OCI-LY3 (cell line): ENCODE measurements at regions not wholly inside any gene's neighbourhood (a gene's known extent, or its start where the extent isn't known, plus 50 kb on each side); places are given as distances from the start of the nearest gene placed in this dataset.

Experiments used
- H2AFZ ChIP-seq: fragments of 200-600, 300-600 bp; shearing (Covaris generic); 2 replicates; pipeline ENCODE4 v1.6.0; 2014; ENCODE audit warnings: antibody characterized with exemption, low read depth, low read length
- H3K27ac ChIP-seq: fragments of 200-600, 300-600 bp; sonication (generic); 2 replicates; pipeline ENCODE4 v1.5.1; 2014; ENCODE audit warnings: mild to moderate bottlenecking, low read length, moderate library complexity, mixed read lengths
- H3K27me3 ChIP-seq: fragments of 200-600, 300-600 bp; sonication (generic); 2 replicates; pipeline ENCODE4 v1.6.1; 2014; ENCODE audit warnings: low read depth, low read length, mixed read lengths
- H3K36me3 ChIP-seq: fragments of 200-600, 300-600 bp; sonication (generic); replicated peaks from 2 replicates; pipeline ENCODE3; 2014; ENCODE audit warnings: low read depth, low read length, mixed read lengths
- H3K4me1 ChIP-seq: fragments of 300-600, 200-600 bp; sonication (generic); 2 replicates; pipeline ENCODE4 v1.6.1; 2014; ENCODE audit warnings: low read length, mixed read lengths
- H3K4me2 ChIP-seq: fragments of 200-600, 300-600 bp; sonication (generic); 2 replicates; pipeline ENCODE4 v1.6.1; 2014; ENCODE audit warnings: low read length, mixed read lengths
- H3K4me3 ChIP-seq: fragments of 300-600, 200-600 bp; sonication (generic); 2 replicates; pipeline ENCODE4 v1.5.1; 2014; ENCODE audit warnings: antibody characterized with exemption, mild to moderate bottlenecking, low read length, moderate library complexity
- H3K79me2 ChIP-seq: fragments of 300-600, 200-600 bp; shearing (Covaris generic); 2 replicates; pipeline ENCODE4 v1.6.1; 2014; ENCODE audit warnings: mild to moderate bottlenecking, low read length, mixed read lengths
- H3K9ac ChIP-seq: fragments of 300-600, 200-600 bp; shearing (Covaris generic); 2 replicates; pipeline ENCODE4 v1.6.0; 2014; ENCODE audit warnings: mild to moderate bottlenecking, low read length, moderate library complexity
- H3K9me3 ChIP-seq: fragments of 200-600, 300-600 bp; shearing (Covaris generic); 2 replicates; pipeline ENCODE4 v1.6.1; 2014; ENCODE audit warnings: low read length, mixed read lengths; ENCODE audit not compliant: insufficient read depth
- H4K20me1 ChIP-seq: fragments of 200-600, 300-600 bp; sonication (generic); 2 replicates; pipeline ENCODE4 v1.6.1; 2016; ENCODE audit warnings: low read length, mixed read lengths; ENCODE audit not compliant: insufficient read depth
- CTCF ChIP-seq: fragments of 200-600, 300-600 bp; sonication (generic); IDR thresholded peaks from 2 replicates; pipeline ENCODE4 v1.5.1; 2014; ENCODE audit warnings: antibody characterized with exemption, low read length, low read depth
- EZH2phosphoT487 ChIP-seq: fragments of 200-600 bp; shearing (Covaris generic); IDR thresholded peaks from 2 replicates; pipeline ENCODE4 v1.6.1; 2018; ENCODE audit warnings: antibody characterized with exemption, mixed run types, low read depth

- Histone ChIP-seq H3K4me2 (no peak overlapping the region), H3K36me3 (no peaks in the 10 kb centered on the region), H3K4me3 (no peak overlapping the region), H3K27ac (no peak overlapping the region), H3K79me2 (no peaks in the 10 kb centered on the region), H3K4me1 (no peaks in the 10 kb centered on the region), H4K20me1 (no peaks in the 10 kb centered on the region), H3K9ac (no peak overlapping the region), H3K9me3 (no peaks in the 10 kb centered on the region), H2AFZ (no peak overlapping the region), H3K27me3 (no peaks in the 10 kb centered on the region)
- TF ChIP-seq EZH2phosphoT487 (no peak), CTCF (peak; percentile 60)
Measured at GRCh38 chr3:79846148-79846933, 78.5 kb upstream of the ROBO1 start.

- no peaks in the 10 kb centered on the region for H4K20me1 ChIP-seq
- H3K4me2 ChIP-seq = no peak overlapping the region
- no peak overlapping the region for H3K9ac ChIP-seq
- H3K4me1 ChIP-seq = no peaks in the 10 kb centered on the region
- no peaks in the 10 kb centered on the region for H3K27me3 ChIP-seq
- H3K4me3 ChIP-seq = no peak overlapping the region
- H3K9me3 ChIP-seq = no peaks in the 10 kb centered on the region
- H3K79me2 ChIP-seq = no peaks in the 10 kb centered on the region
- no peaks in the 10 kb centered on the region for H3K36me3 ChIP-seq
- no peak overlapping the region for H2AFZ ChIP-seq
- no peak for TF ChIP-seq EZH2phosphoT487
- TF ChIP-seq CTCF = no peak
- H3K27ac ChIP-seq = no peak overlapping the region
Measured at GRCh38 chr3:79845546-79845945, 77.7 kb upstream of the ROBO1 start.

DNA sequence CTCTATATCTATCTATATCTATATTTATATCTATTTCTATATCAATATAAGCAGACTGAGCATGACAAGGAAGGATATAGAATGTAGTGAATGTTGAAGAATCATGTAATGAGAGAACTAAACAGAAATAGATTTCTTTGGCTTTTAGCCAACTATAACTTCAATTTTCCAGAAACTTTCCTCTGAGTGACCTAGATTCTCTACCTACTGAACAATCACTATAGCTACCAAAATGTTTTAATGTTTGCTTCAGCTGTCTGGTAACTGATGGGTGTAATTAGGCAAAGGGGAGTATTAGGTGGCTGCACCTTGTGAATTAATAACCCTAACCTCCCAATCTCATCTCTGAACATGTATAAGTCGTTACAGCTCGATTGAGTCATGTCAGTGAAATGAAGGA, 76.4 kb upstream of the ROBO1 start:
- H3K79me2 ChIP-seq = no peaks in the 10 kb centered on the region
- H3K4me3 ChIP-seq = no peak overlapping the region
- no peaks in the 10 kb centered on the region for H3K36me3 ChIP-seq
- no peaks in the 10 kb centered on the region for H3K9me3 ChIP-seq
- TF ChIP-seq EZH2phosphoT487 = no peak
- TF ChIP-seq CTCF = no peak
- no peak overlapping the region for H3K27ac ChIP-seq
- H4K20me1 ChIP-seq = no peaks in the 10 kb centered on the region
- no peak overlapping the region for H2AFZ ChIP-seq
- H3K4me1 ChIP-seq = no peaks in the 10 kb centered on the region
- H3K4me2 ChIP-seq = no peak overlapping the region
- H3K27me3 ChIP-seq = no peaks in the 10 kb centered on the region
- H3K9ac ChIP-seq = no peak overlapping the region

- no peaks in the 10 kb centered on the region for H3K79me2 ChIP-seq
- TF ChIP-seq CTCF (no peak), EZH2phosphoT487 (no peak)
- H3K4me1 ChIP-seq = no peaks in the 10 kb centered on the region
- no peak overlapping the region for H3K4me3 ChIP-seq
- no peaks in the 10 kb centered on the region for H3K36me3 ChIP-seq
- no peaks in the 10 kb centered on the region for H3K27me3 ChIP-seq
- H3K4me2 ChIP-seq = no peak overlapping the region
- H2AFZ ChIP-seq = no peak overlapping the region
- H3K27ac ChIP-seq = no peak overlapping the region
- no peaks in the 10 kb centered on the region for H3K9me3 ChIP-seq
- no peaks in the 10 kb centered on the region for H4K20me1 ChIP-seq
- no peak overlapping the region for H3K9ac ChIP-seq
Measured at GRCh38 chr3:79843180-79843579, 75.4 kb upstream of the ROBO1 start.
